NOMO-1 treated with DMSO at 0.1 percent for 48 hours (cell line): ENCODE measurements at regions not wholly inside any gene's neighbourhood (a gene's known extent, or its start where the extent isn't known, plus 50 kb on each side); places are given as distances from the start of the nearest gene placed in this dataset.
"Not testable (repeated sequence)": the region's sequence is repeated elsewhere in the genome, so short reads cannot be mapped to it uniquely, and the experiment has no call there.

ENCODE experiments used
- DNase-seq: peaks from one replicate; lab custom pipeline; 2025; ENCODE audit not compliant: unreplicated experiment; lab: John Stamatoyannopoulos, UW

GRCh38 chr3:154701055-154701454 lies 271.1 kb upstream of the GPR149 start:
- no peak for DNase-seq

GRCh38 chr3:154690413-154690812 lies 260.4 kb upstream of the GPR149 start:
- no peak for DNase-seq

- DNase-seq = no peak
Measured at GRCh38 chr3:154684440-154684839, 254.4 kb upstream of the GPR149 start.

GRCh38 chr3:154684021-154684420 lies 254.0 kb upstream of the GPR149 start:
- no peak for DNase-seq

GRCh38 chr3:154678041-154678654 lies 248.2 kb upstream of the GPR149 start:
- no peak for DNase-seq

- DNase-seq = no peak
Measured at GRCh38 chr3:154668835-154669234, 238.8 kb upstream of the GPR149 start.

GRCh38 chr3:154668187-154668586 lies 238.2 kb upstream of the GPR149 start:
- DNase-seq = no peak

- DNase-seq = no peak
Measured at GRCh38 chr3:154666542-154666941, 236.6 kb upstream of the GPR149 start.

- no peak for DNase-seq
Measured at GRCh38 chr3:154664714-154665113, 234.7 kb upstream of the GPR149 start.

GRCh38 chr3:154662851-154663250 lies 232.9 kb upstream of the GPR149 start:
- no peak for DNase-seq

- DNase-seq = no peak
Measured at GRCh38 chr3:154660811-154661210, 230.8 kb upstream of the GPR149 start.

GRCh38 chr3:154658000-154658399 lies 228.0 kb upstream of the GPR149 start:
- no peak for DNase-seq

- DNase-seq = no peak
Measured at GRCh38 chr3:154657218-154657617, 227.2 kb upstream of the GPR149 start.

- DNase-seq = no peak
Measured at GRCh38 chr3:154656486-154656885, 226.5 kb upstream of the GPR149 start.

- peak; percentile 13 for DNase-seq
Measured at GRCh38 chr3:154642145-154642544, 212.2 kb upstream of the GPR149 start.

- no peak for DNase-seq
Measured at GRCh38 chr3:154625756-154626155, 195.8 kb upstream of the GPR149 start.

- DNase-seq = not testable (repeated sequence)
Measured at GRCh38 chr3:154619621-154620020, 189.6 kb upstream of the GPR149 start.

GRCh38 chr3:154616298-154616697 lies 186.3 kb upstream of the GPR149 start:
- DNase-seq = no peak

GRCh38 chr3:154615471-154615870 lies 185.5 kb upstream of the GPR149 start:
- DNase-seq = no peak

GRCh38 chr3:154614601-154615000 lies 184.6 kb upstream of the GPR149 start:
- DNase-seq = no peak

- no peak for DNase-seq
Measured at GRCh38 chr3:154614078-154614477, 184.1 kb upstream of the GPR149 start.

- DNase-seq = peak; percentile 63
Measured at GRCh38 chr3:154602241-154602640, 172.3 kb upstream of the GPR149 start.

GRCh38 chr3:154598166-154598565 lies 168.2 kb upstream of the GPR149 start:
- DNase-seq = no peak
